ENCODE measurements at regions not wholly inside any gene's neighbourhood (a gene's known extent, or its start where the extent isn't known, plus 50 kb on each side); places are given as distances from the start of the nearest gene placed in this dataset.

- no peak overlapping the region for H3K27ac Mint-ChIP-seq
- ChIA-PET POLR2A (no interaction called here), CTCF (no interaction called here)
- peaks cover 0 to 4% (median 0%) of the 10 kb centered on the region in 3 donors for H3K9me3 Mint-ChIP-seq
- ATAC-seq (replicated peaks in 1 of 4) (no peak), DNase-seq (no peak)
- no peak overlapping the region for H3K27ac ChIP-seq (ENCODE audit: low read length)
- H3K9me3 ChIP-seq: no peaks in the 10 kb centered on the region
- H3K36me3 ChIP-seq (ENCODE audit: control insufficient read depth in 2 of 2, extremely low read depth in 1 of 2, insufficient read depth in 1 of 2, low read length in 1 of 2): no peaks in the 10 kb centered on the region
- H3K36me3 Mint-ChIP-seq: no peaks in the 10 kb centered on the region
- no CpG with 5 or more reads among the region's 1 CpG for WGBS (ENCODE audit: insufficient coverage)
- no peaks in the 10 kb centered on the region for H3K4me1 Mint-ChIP-seq
- H3K4me3 ChIP-seq (ENCODE audit: control insufficient read depth in 1 of 2, extremely low read depth in 1 of 2, low read length in 1 of 2): no peak overlapping the region
- H3K4me3 Mint-ChIP-seq: no peak overlapping the region
- no peaks in the 10 kb centered on the region for H3K27me3 Mint-ChIP-seq
- H3K27me3 ChIP-seq (replicated peaks in 1 of 2; ENCODE audit: control insufficient read depth in 2 of 2, extremely low read depth in 1 of 2, insufficient read depth in 2 of 2, low read length in 1 of 2): no peaks in the 10 kb centered on the region
- peaks cover 0 to 3% of the 10 kb centered on the region in 2 experiments for H3K4me1 ChIP-seq (ENCODE audit: control insufficient read depth in 1 of 2, extremely low read depth in 1 of 2, insufficient read depth in 2 of 2, low read length in 2 of 2)
These were observed 878.1 kb downstream of the CENPC start for GRCh38 chr4:66667249-66667648.

DNA sequence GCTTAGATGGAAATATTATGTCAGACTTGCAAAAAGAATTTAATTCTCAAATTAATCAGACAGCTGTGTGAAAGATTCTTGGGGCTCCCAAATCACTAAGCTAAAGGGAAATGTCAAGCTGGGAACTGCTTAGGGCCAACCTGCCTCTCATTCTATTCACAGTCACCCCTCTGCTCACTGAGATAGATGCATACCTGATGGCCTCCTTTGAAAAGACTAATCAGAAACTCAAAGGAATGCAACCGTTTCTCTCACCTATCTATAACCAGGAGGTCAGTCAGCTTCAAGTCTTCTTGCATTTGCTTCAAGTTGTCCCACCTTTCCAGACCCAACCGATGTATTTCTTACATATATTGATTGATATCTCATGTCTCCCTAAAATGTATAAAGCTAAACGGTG is 882.7 kb downstream of the CENPC start:
- CTCF ChIA-PET: no interaction called here

GRCh38 chr4:66658809-66659208 is 886.5 kb downstream of the CENPC start:
- H3K4me3 ChIP-seq (ENCODE audit: control insufficient read depth in 1 of 2, extremely low read depth in 1 of 2, low read length in 1 of 2): no peak overlapping the region
- Mint-ChIP-seq H3K4me3 (no peak overlapping the region), H3K36me3 (no peaks in the 10 kb centered on the region), H3K27ac (no peak overlapping the region), H3K4me1 (no peaks in the 10 kb centered on the region), H3K9me3 (peaks cover 0 to 6% (median 0%) of the 10 kb centered on the region in 3 donors), H3K27me3 (no peaks in the 10 kb centered on the region)
- no peaks in the 10 kb centered on the region for H3K4me1 ChIP-seq (ENCODE audit: control insufficient read depth in 1 of 2, extremely low read depth in 1 of 2, insufficient read depth in 2 of 2, low read length in 2 of 2)
- DNase-seq (no peak), ATAC-seq (replicated peaks in 1 of 4) (no peak)
- no peak overlapping the region for H3K27ac ChIP-seq (ENCODE audit: low read length)
- H3K9me3 ChIP-seq: no peaks in the 10 kb centered on the region
- no CpG with 5 or more reads among the region's 2 CpGs for WGBS (ENCODE audit: insufficient coverage)
- ChIA-PET CTCF (no interaction called here), POLR2A (no interaction called here)
- no peaks in the 10 kb centered on the region for H3K36me3 ChIP-seq (ENCODE audit: control insufficient read depth in 2 of 2, extremely low read depth in 1 of 2, insufficient read depth in 1 of 2, low read length in 1 of 2)
- no peaks in the 10 kb centered on the region for H3K27me3 ChIP-seq (replicated peaks in 1 of 2; ENCODE audit: control insufficient read depth in 2 of 2, extremely low read depth in 1 of 2, insufficient read depth in 2 of 2, low read length in 1 of 2)

More for the DNA sequence above, 882.7 kb downstream of the CENPC start:
- no peaks in the 10 kb centered on the region for H3K9me3 ChIP-seq
- DNase-seq: no peak
- no peak overlapping the region for H3K27ac ChIP-seq (ENCODE audit: low read length)
- POLR2A ChIA-PET: no interaction called here
- WGBS (ENCODE audit: insufficient coverage): 63% methylated on average over 3 of the region's 3 CpGs
- H3K4me3 Mint-ChIP-seq: no peak overlapping the region
- no peak for ATAC-seq (replicated peaks in 1 of 4)
- no peaks in the 10 kb centered on the region for H3K27me3 ChIP-seq (replicated peaks in 1 of 2; ENCODE audit: control insufficient read depth in 2 of 2, extremely low read depth in 1 of 2, insufficient read depth in 2 of 2, low read length in 1 of 2)
- H3K27me3 Mint-ChIP-seq: no peaks in the 10 kb centered on the region
- H3K27ac Mint-ChIP-seq: no peak overlapping the region
- no peaks in the 10 kb centered on the region for H3K36me3 ChIP-seq (ENCODE audit: control insufficient read depth in 2 of 2, extremely low read depth in 1 of 2, insufficient read depth in 1 of 2, low read length in 1 of 2)
- H3K9me3 Mint-ChIP-seq: peaks cover 0 to 4% (median under 1%) of the 10 kb centered on the region in 3 donors
- H3K4me1 Mint-ChIP-seq: no peaks in the 10 kb centered on the region
- H3K4me3 ChIP-seq (ENCODE audit: control insufficient read depth in 1 of 2, extremely low read depth in 1 of 2, low read length in 1 of 2): no peak overlapping the region
- H3K4me1 ChIP-seq (ENCODE audit: control insufficient read depth in 1 of 2, extremely low read depth in 1 of 2, insufficient read depth in 2 of 2, low read length in 2 of 2): peaks cover 0 to 3% of the 10 kb centered on the region in 2 experiments
- no peaks in the 10 kb centered on the region for H3K36me3 Mint-ChIP-seq

GRCh38 chr4:66655505-66655904 is 889.8 kb downstream of the CENPC start:
- ATAC-seq (replicated peaks in 1 of 4) (no peak), DNase-seq (no peak)
- 90% methylated on average over 2 of the region's 2 CpGs for WGBS (ENCODE audit: insufficient coverage)
- Mint-ChIP-seq H3K27ac (no peak overlapping the region), H3K9me3 (peaks cover 0 to 8% (median 4%) of the 10 kb centered on the region in 3 donors), H3K27me3 (no peaks in the 10 kb centered on the region), H3K4me1 (no peaks in the 10 kb centered on the region), H3K36me3 (no peaks in the 10 kb centered on the region), H3K4me3 (no peak overlapping the region)
- POLR2A ChIA-PET: no interaction called here
- Histone ChIP-seq H3K4me3 (ENCODE audit: control insufficient read depth in 1 of 2, extremely low read depth in 1 of 2, low read length in 1 of 2) (no peak overlapping the region), H3K27ac (ENCODE audit: low read length) (no peak overlapping the region), H3K27me3 (replicated peaks in 1 of 2; ENCODE audit: control insufficient read depth in 2 of 2, extremely low read depth in 1 of 2, insufficient read depth in 2 of 2, low read length in 1 of 2) (no peaks in the 10 kb centered on the region), H3K36me3 (ENCODE audit: control insufficient read depth in 2 of 2, extremely low read depth in 1 of 2, insufficient read depth in 1 of 2, low read length in 1 of 2) (no peaks in the 10 kb centered on the region), H3K9me3 (no peaks in the 10 kb centered on the region), H3K4me1 (ENCODE audit: control insufficient read depth in 1 of 2, extremely low read depth in 1 of 2, insufficient read depth in 2 of 2, low read length in 2 of 2) (no peaks in the 10 kb centered on the region)
- CTCF ChIA-PET: interaction anchor here in 1 of 2 donors (0.6 kb wide), 1 partner anchor 361 kb away, joined by 3 read pairs; no protein-coding TSS in a partner anchor

DNA sequence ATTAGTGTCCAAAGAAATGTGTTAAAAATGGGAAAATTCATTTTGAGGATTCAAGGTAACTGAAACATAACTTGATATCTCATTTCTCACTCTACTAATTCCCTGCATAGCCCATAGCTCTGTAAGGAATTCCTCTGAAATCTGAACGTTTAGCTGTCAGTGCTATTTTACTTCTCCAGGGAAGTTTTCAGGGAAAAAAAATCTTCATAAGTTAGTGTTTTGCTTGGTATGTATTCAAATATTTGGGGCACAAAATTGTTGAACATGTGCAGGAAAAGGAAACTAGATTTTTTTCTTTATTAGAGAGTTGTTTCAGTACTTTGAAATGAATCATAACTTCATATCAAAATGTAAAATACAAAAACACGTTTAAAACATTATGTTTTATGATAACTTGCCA is 891.4 kb downstream of the CENPC start:
- Mint-ChIP-seq H3K27me3 (no peaks in the 10 kb centered on the region), H3K4me3 (no peak overlapping the region), H3K27ac (no peak overlapping the region), H3K4me1 (no peaks in the 10 kb centered on the region), H3K36me3 (no peaks in the 10 kb centered on the region), H3K9me3 (peaks cover 0 to 8% (median 7%) of the 10 kb centered on the region in 3 donors)
- WGBS (ENCODE audit: insufficient coverage): no CpG with 5 or more reads among the region's 2 CpGs
- ChIA-PET CTCF (no interaction called here), POLR2A (no interaction called here)
- Histone ChIP-seq H3K4me1 (ENCODE audit: control insufficient read depth in 1 of 2, extremely low read depth in 1 of 2, insufficient read depth in 2 of 2, low read length in 2 of 2) (no peaks in the 10 kb centered on the region), H3K4me3 (ENCODE audit: control insufficient read depth in 1 of 2, extremely low read depth in 1 of 2, low read length in 1 of 2) (no peak overlapping the region), H3K27me3 (replicated peaks in 1 of 2; ENCODE audit: control insufficient read depth in 2 of 2, extremely low read depth in 1 of 2, insufficient read depth in 2 of 2, low read length in 1 of 2) (no peaks in the 10 kb centered on the region), H3K36me3 (ENCODE audit: control insufficient read depth in 2 of 2, extremely low read depth in 1 of 2, insufficient read depth in 1 of 2, low read length in 1 of 2) (no peaks in the 10 kb centered on the region), H3K9me3 (no peaks in the 10 kb centered on the region), H3K27ac (ENCODE audit: low read length) (no peak overlapping the region)
- no peak for DNase-seq
- no peak for ATAC-seq (replicated peaks in 1 of 4)

DNA sequence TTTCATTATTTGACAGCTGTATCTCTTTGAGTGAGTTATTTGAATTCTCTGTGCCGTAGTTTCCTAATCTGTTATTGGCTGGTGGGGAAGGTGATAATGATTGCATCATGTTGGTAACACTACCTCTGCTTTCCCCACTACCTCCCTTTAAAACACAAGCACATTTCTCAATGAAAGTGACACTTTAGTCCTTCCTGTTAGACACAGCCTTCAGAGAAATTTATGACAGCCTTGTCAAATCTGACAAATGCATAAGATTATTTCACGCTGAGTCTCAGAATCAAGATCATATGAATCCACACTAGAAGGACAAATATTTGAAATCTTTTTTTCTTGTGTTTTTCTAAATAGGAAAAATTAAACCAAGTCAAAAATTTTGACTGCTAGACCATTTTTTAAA is 896.1 kb downstream of the CENPC start:
- Mint-ChIP-seq H3K27ac (no peak overlapping the region), H3K4me3 (no peak overlapping the region), H3K27me3 (no peaks in the 10 kb centered on the region), H3K4me1 (no peaks in the 10 kb centered on the region), H3K36me3 (no peaks in the 10 kb centered on the region), H3K9me3 (peaks cover 0 to 7% (median 2%) of the 10 kb centered on the region in 3 donors)
- H3K36me3 ChIP-seq (ENCODE audit: control insufficient read depth in 2 of 2, extremely low read depth in 1 of 2, insufficient read depth in 1 of 2, low read length in 1 of 2): no peaks in the 10 kb centered on the region
- no CpG with 5 or more reads among the region's 2 CpGs for WGBS (ENCODE audit: insufficient coverage)
- ATAC-seq (replicated peaks in 1 of 4): no peak
- CTCF ChIA-PET: no interaction called here
- no peaks in the 10 kb centered on the region for H3K4me1 ChIP-seq (ENCODE audit: control insufficient read depth in 1 of 2, extremely low read depth in 1 of 2, insufficient read depth in 2 of 2, low read length in 2 of 2)
- H3K27me3 ChIP-seq (replicated peaks in 1 of 2; ENCODE audit: control insufficient read depth in 2 of 2, extremely low read depth in 1 of 2, insufficient read depth in 2 of 2, low read length in 1 of 2): no peaks in the 10 kb centered on the region
- H3K27ac ChIP-seq (ENCODE audit: low read length): no peak overlapping the region
- POLR2A ChIA-PET: no interaction called here
- no peak overlapping the region for H3K4me3 ChIP-seq (ENCODE audit: control insufficient read depth in 1 of 2, extremely low read depth in 1 of 2, low read length in 1 of 2)
- H3K9me3 ChIP-seq: no peaks in the 10 kb centered on the region
- DNase-seq: no peak

- Histone ChIP-seq H3K36me3 (ENCODE audit: control insufficient read depth in 2 of 2, extremely low read depth in 1 of 2, insufficient read depth in 1 of 2, low read length in 1 of 2) (no peaks in the 10 kb centered on the region), H3K4me1 (ENCODE audit: control insufficient read depth in 1 of 2, extremely low read depth in 1 of 2, insufficient read depth in 2 of 2, low read length in 2 of 2) (no peaks in the 10 kb centered on the region), H3K27me3 (replicated peaks in 1 of 2; ENCODE audit: control insufficient read depth in 2 of 2, extremely low read depth in 1 of 2, insufficient read depth in 2 of 2, low read length in 1 of 2) (no peaks in the 10 kb centered on the region), H3K27ac (ENCODE audit: low read length) (no peak overlapping the region), H3K9me3 (no peaks in the 10 kb centered on the region), H3K4me3 (ENCODE audit: control insufficient read depth in 1 of 2, extremely low read depth in 1 of 2, low read length in 1 of 2) (no peak overlapping the region)
- Mint-ChIP-seq H3K27me3 (no peaks in the 10 kb centered on the region), H3K9me3 (peaks cover 0 to 3% (median 2%) of the 10 kb centered on the region in 3 donors), H3K36me3 (no peaks in the 10 kb centered on the region), H3K4me3 (no peak overlapping the region), H3K27ac (no peak overlapping the region), H3K4me1 (no peaks in the 10 kb centered on the region)
- DNase-seq: no peak
- ChIA-PET CTCF (no interaction called here), POLR2A (no interaction called here)
- WGBS (ENCODE audit: insufficient coverage): no CpG with 5 or more reads among the region's 3 CpGs
- ATAC-seq (replicated peaks in 1 of 4): no peak
These were observed 897.4 kb downstream of the CENPC start for GRCh38 chr4:66647926-66648325.
